ENCODE measurements at regions not wholly inside any gene's neighbourhood (a gene's known extent, or its start where the extent isn't known, plus 50 kb on each side); places are given as distances from the start of the nearest gene placed in this dataset.

- 84 to 92% (median 88%) methylated on average over 22 to 35 of the region's 35 CpGs for WGBS, 5 donors
- no peak for DNase-seq
Measured at GRCh38 chr22:48707763-48708557, 1119.7 kb downstream of the BRD1 start.

GRCh38 chr22:48706934-48707762 lies 1120.5 kb downstream of the BRD1 start:
- Histone ChIP-seq H3K36me3 (no peaks in the 10 kb centered on the region), H3K4me3 (no peak overlapping the region), H3K4me1 (peaks cover 0 to 10% (median 4%) of the 10 kb centered on the region in 4 donors), H3K27ac (no peak overlapping the region), H3K27me3 (peaks cover 0 to 5% (median 0%) of the 10 kb centered on the region in 3 donors), H3K9me3 (peaks cover 0 to 3% (median 0%) of the 10 kb centered on the region in 4 donors)
- intact Hi-C loops (cut with DNase I; ENCODE audit: low total_unique reads), result no loop called here
- no peak for DNase-seq
- TF ChIP-seq CTCF (IDR thresholded peaks at IDR 0.05) (no peak), EP300 (IDR thresholded peaks at IDR 0.05) (no peak), POLR2A (IDR thresholded peaks at IDR 0.05) (no peak), POLR2AphosphoS5 (IDR thresholded peaks at IDR 0.05) (no peak)
- 59 to 81% (median 74%) methylated on average over 5 to 15 of the region's 15 CpGs for WGBS, 5 donors

More at GRCh38 chr22:48707763-48708557, 1119.7 kb downstream of the BRD1 start:
- TF ChIP-seq CTCF (IDR thresholded peaks at IDR 0.05), result no peak
- TF ChIP-seq EP300 (IDR thresholded peaks at IDR 0.05), result no peak
- no peak for TF ChIP-seq POLR2AphosphoS5 (IDR thresholded peaks at IDR 0.05)
- no peak for TF ChIP-seq POLR2A (IDR thresholded peaks at IDR 0.05)
- no peak overlapping the region for H3K27ac ChIP-seq
- peaks cover 0 to 3% (median 0%) of the 10 kb centered on the region in 4 donors for H3K9me3 ChIP-seq
- no peaks in the 10 kb centered on the region for H3K36me3 ChIP-seq
- intact Hi-C loops (cut with DNase I; ENCODE audit: low total_unique reads), result no loop called here
- peaks cover 0 to 6% (median 3%) of the 10 kb centered on the region in 4 donors for H3K4me1 ChIP-seq
- H3K4me3 ChIP-seq, result no peak overlapping the region
- H3K27me3 ChIP-seq, result no peaks in the 10 kb centered on the region

- no peak for DNase-seq
- Histone ChIP-seq H3K9me3 (no peaks in the 10 kb centered on the region), H3K4me3 (no peak overlapping the region), H3K27me3 (peaks cover 0 to 12% (median 0%) of the 10 kb centered on the region in 3 donors), H3K36me3 (no peaks in the 10 kb centered on the region), H3K27ac (no peak overlapping the region), H3K4me1 (peaks cover 0 to 10% (median 4%) of the 10 kb centered on the region in 4 donors)
- TF ChIP-seq EP300 (IDR thresholded peaks at IDR 0.05) (no peak), CTCF (IDR thresholded peaks at IDR 0.05) (no peak), POLR2AphosphoS5 (IDR thresholded peaks at IDR 0.05) (no peak), POLR2A (IDR thresholded peaks at IDR 0.05) (no peak)
- 79 to 91% (median 84%) methylated on average over 16 of the region's 16 CpGs for WGBS, 5 donors
- intact Hi-C loops (cut with DNase I; ENCODE audit: low total_unique reads), result no loop called here
Measured at GRCh38 chr22:48705917-48706605, 1121.6 kb downstream of the BRD1 start.
